Pancreas (tissue), 10 donors: ENCODE measurements at regions not wholly inside any gene's neighbourhood (a gene's known extent, or its start where the extent isn't known, plus 50 kb on each side); places are given as distances from the start of the nearest gene placed in this dataset.
"Not testable (repeated sequence)": the region's sequence is repeated elsewhere in the genome, so short reads cannot be mapped to it uniquely, and the experiment has no call there.

Source experiments
- ATAC-seq, 4 donors: fragments of 200-7000 bp; cut with Tn5 transposase; one replicate each; pipeline versions ENCODE4 v1.8.0 to v1.9.1; 2020; ENCODE audit warnings: mild to moderate bottlenecking in 4 of 4, moderate library complexity in 4 of 4
- DNase-seq, 6 donors: peaks; one replicate each; pipeline ENCODE4 v3.0.0-alpha.2; 2020
- FAIRE-seq: peaks from 2 replicates; lab custom pipeline; 2012; peaks lifted over from hg19 to GRCh38; lab: Jason Lieb, UNC
- H3K27ac ChIP-seq, 4 donors: fragments of 200-600 bp; sonication (generic); 1 replicate in 3 of 4; 2 replicates in 1 of 4; pipeline versions ENCODE4 v1.5.0 to v1.8.0; 2020
- H3K27me3 ChIP-seq, 4 donors: fragments of 200-600 bp; one replicate each; pipeline ENCODE4 v1.8.0; 2021
- H3K36me3 ChIP-seq, 3 donors: fragments of 200-600 bp; sonication (generic) in 1 of 3; one replicate each; pipeline versions ENCODE4 v1.5.0 to v1.8.0; 2020 to 2021
- H3K4me1 ChIP-seq, 3 donors: fragments of 200-600 bp; one replicate each; pipeline ENCODE4 v1.8.0; 2021
- H3K4me3 ChIP-seq, 4 donors: fragments of 200-600 bp; sonication (generic) in 2 of 4; one replicate each; pipeline versions ENCODE4 v1.5.0 to v1.8.0; 2020 to 2021
- H3K9me3 ChIP-seq, 4 donors: fragments of 200-600 bp; one replicate each; pipeline ENCODE4 v1.8.0; 2021
- WGBS, 2 donors: extraction: QIAGEN DNeasy Blood & Tissue Kit; methylation state at CpG; one replicate each; pipeline ENCODE4 v1.1.7; 2013; 5-methylcytosine and 5-hydroxymethylcytosine counted together
- intact Hi-C, 3 donors: fragments of 100-400 bp; cut with DNase I; formaldehyde crosslinking; loops; one replicate each; pipeline versions ENCODE4 v1.11.1 to v1.14.2; 2022
- TF ChIP-seq, protein P1 (sequence below), 4 donors: fragments of 200-600 bp; sonication (generic) in 3 of 4; IDR thresholded peaks; one replicate each; pipeline versions ENCODE4 v1.5.0 to v1.8.0; 2021; ENCODE audit warnings: antibody characterized with exemption in 4 of 4
- donor health status: healthy with polysubstance abuse.
- donor health status: DM: no; HTN: no; CAD: no; lungs with moderate emphysema.
- donor health status: DM: no; HTN: no; CAD: no.
- donor health status: control.
- donor health status: control.
- donor health status: Bipolar disorder and iron deficiency.
- donor health status: DM: yes; HTN: yes; CAD: no.
- donor health status: DM: no; HTN: no; CAD: no.
- donor health status: DM: no; HTN: no; CAD: no.
- donor health status: DM: yes; HTN: yes; CAD: no.

DNA sequence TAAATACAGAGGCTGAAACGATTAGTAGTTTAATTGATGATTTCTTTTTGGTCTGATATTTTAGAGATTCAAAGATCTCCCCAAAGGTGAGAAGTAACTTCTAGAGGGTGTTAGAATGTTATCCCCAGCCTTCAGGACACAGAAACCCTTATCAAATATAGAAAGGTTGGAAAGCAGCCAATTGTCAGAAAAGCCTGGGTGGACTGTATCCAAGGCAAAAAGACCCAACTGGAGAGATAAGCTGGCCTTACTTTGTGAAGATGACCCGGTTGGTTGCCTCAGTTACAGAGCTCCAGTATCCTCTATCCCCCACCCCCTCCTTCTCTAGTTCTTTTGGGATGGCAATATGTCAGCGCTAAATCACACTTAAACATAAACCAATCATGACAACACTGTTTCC, 75.7 kb downstream of the GCNT4 start:
- intact Hi-C loops: no loop called here
- no peak for ATAC-seq

DNA sequence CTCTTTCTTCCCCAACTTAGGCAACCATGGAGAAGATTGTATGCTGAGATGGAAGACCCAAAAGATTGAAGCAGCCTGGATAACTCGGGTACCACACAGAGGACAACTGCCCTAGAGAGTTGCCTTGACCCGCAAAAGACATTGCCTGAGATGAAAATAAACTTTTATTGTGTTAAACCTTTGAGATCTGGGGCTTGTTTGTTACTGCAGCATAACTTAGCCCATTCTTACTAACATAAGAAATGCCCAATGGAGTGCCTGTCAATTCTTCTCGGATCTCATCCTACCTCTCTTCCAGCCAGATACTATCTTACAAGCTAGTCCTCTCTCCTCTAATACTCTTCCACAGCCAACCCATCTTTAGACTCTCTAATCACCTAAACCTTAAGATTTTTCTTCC, 76.8 kb downstream of the GCNT4 start:
- TF ChIP-seq, protein P1, sequence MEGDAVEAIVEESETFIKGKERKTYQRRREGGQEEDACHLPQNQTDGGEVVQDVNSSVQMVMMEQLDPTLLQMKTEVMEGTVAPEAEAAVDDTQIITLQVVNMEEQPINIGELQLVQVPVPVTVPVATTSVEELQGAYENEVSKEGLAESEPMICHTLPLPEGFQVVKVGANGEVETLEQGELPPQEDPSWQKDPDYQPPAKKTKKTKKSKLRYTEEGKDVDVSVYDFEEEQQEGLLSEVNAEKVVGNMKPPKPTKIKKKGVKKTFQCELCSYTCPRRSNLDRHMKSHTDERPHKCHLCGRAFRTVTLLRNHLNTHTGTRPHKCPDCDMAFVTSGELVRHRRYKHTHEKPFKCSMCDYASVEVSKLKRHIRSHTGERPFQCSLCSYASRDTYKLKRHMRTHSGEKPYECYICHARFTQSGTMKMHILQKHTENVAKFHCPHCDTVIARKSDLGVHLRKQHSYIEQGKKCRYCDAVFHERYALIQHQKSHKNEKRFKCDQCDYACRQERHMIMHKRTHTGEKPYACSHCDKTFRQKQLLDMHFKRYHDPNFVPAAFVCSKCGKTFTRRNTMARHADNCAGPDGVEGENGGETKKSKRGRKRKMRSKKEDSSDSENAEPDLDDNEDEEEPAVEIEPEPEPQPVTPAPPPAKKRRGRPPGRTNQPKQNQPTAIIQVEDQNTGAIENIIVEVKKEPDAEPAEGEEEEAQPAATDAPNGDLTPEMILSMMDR (IDR thresholded peaks at IDR 0.05): no peak
- H3K27me3 ChIP-seq: no peaks in the 10 kb centered on the region
- FAIRE-seq: no peak
- no peak for ATAC-seq
- H3K27ac ChIP-seq: no peak overlapping the region
- WGBS, 2 donors: 93 to 99% methylated on average over 3 of the region's 3 CpGs
- peaks cover 4 to 9% (median 4%) of the 10 kb centered on the region in 3 donors for H3K4me1 ChIP-seq
- DNase-seq: no peak
- H3K4me3 ChIP-seq: no peak overlapping the region
- no peaks in the 10 kb centered on the region for H3K36me3 ChIP-seq
- no peaks in the 10 kb centered on the region for H3K9me3 ChIP-seq
- intact Hi-C loops: no loop called here

More for the DNA sequence above, 75.7 kb downstream of the GCNT4 start:
- Histone ChIP-seq H3K4me3 (no peak overlapping the region), H3K9me3 (no peaks in the 10 kb centered on the region), H3K27ac (no peak overlapping the region), H3K36me3 (no peaks in the 10 kb centered on the region), H3K27me3 (no peaks in the 10 kb centered on the region), H3K4me1 (no peaks in the 10 kb centered on the region)
- DNase-seq (no peak), FAIRE-seq (no peak)
- 44 to 46% methylated on average over 3 of the region's 3 CpGs for WGBS, 2 donors
- TF ChIP-seq, protein P1 (IDR thresholded peaks at IDR 0.05): no peak

DNA sequence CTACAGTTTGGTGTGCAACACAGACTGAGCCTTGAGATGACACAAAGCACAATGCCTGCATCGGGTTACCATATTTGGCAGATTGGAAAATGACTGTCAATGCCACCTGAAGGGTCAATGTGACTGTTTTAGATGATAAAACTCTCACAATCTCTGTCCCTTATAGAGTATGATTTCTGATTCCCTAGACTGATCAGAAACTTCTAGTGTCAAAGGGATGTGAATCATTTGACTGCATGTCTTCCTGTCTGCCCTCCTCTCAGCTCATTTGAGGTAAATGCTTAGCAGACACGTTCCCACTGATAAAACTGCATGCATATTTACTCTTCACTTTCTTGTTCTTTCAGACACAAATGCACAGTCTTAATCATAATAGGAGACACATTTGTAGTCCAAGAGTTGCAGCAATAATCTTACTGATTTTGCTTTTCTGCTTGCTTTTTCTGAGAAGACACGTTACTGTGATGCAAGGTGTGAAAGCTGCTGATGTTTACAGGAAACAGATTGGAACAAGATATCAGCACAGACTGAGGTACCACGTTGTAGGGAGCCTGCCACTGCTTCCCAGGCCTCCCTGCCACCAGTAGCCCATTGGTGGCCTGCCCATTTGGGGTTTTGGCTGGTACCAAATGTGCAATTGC, 77.8 kb downstream of the GCNT4 start:
- FAIRE-seq (no peak), ATAC-seq (peak in 1 of 4 donors; percentile 45), DNase-seq (no peak)
- Histone ChIP-seq H3K36me3 (no peaks in the 10 kb centered on the region), H3K4me3 (no peak overlapping the region), H3K27ac (no peak overlapping the region), H3K4me1 (peaks cover 14% of the 10 kb centered on the region in 3 donors), H3K27me3 (no peaks in the 10 kb centered on the region), H3K9me3 (no peaks in the 10 kb centered on the region)
- TF ChIP-seq, protein P1 (IDR thresholded peaks at IDR 0.05): no peak
- intact Hi-C loops: no loop called here
- 35 to 37% methylated on average over 4 of the region's 4 CpGs for WGBS, 2 donors

- no peak overlapping the region for H3K4me3 ChIP-seq
- 82 to 90% methylated on average over 2 of the region's 2 CpGs for WGBS, 2 donors
- no peak for ATAC-seq
- peaks cover 14 to 15% (median 14%) of the 10 kb centered on the region in 3 donors for H3K4me1 ChIP-seq
- no peaks in the 10 kb centered on the region for H3K9me3 ChIP-seq
- no peak for FAIRE-seq
- intact Hi-C loops: no loop called here
- no peaks in the 10 kb centered on the region for H3K36me3 ChIP-seq
- DNase-seq: no peak
- no peak overlapping the region for H3K27ac ChIP-seq
- TF ChIP-seq, protein P1 (IDR thresholded peaks at IDR 0.05): no peak
- no peaks in the 10 kb centered on the region for H3K27me3 ChIP-seq
Observed at GRCh38 chr5:74973694-74974093, 78.7 kb downstream of the GCNT4 start.

DNA sequence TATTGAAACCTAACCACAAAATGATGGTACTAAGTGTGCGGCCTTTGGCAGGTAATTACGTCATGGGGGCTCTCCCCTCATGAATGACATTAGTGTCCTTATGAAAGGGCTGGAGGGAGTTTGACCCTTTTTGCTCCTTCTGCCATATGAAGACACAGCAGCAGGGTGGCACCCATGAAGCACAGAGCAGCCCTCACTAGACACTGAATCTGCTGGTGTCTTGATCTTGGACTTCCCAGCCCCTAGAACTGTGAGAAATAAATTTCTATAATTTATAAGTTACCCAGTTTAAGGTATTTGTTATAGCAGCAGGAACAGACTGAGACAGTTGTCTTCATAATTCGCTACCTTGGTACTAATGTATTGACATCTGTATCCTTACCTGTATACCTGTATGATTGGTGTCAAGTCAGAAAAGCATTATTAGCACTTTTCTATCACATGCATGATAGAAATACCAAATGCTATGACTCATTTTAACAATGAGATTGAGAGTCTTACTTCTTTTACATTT, 80.4 kb downstream of the GCNT4 start:
- Histone ChIP-seq H3K36me3 (no peaks in the 10 kb centered on the region), H3K9me3 (no peaks in the 10 kb centered on the region), H3K27ac (no peak overlapping the region), H3K4me3 (no peak overlapping the region), H3K4me1 (peaks cover 14 to 15% (median 14%) of the 10 kb centered on the region in 3 donors), H3K27me3 (no peaks in the 10 kb centered on the region)
- TF ChIP-seq, protein P1 (IDR thresholded peaks at IDR 0.05): no peak
- WGBS, 2 donors: 96 to 99% methylated on average over 3 of the region's 3 CpGs
- FAIRE-seq (no peak), ATAC-seq (no peak), DNase-seq (no peak)
- intact Hi-C loops: no loop called here

DNA sequence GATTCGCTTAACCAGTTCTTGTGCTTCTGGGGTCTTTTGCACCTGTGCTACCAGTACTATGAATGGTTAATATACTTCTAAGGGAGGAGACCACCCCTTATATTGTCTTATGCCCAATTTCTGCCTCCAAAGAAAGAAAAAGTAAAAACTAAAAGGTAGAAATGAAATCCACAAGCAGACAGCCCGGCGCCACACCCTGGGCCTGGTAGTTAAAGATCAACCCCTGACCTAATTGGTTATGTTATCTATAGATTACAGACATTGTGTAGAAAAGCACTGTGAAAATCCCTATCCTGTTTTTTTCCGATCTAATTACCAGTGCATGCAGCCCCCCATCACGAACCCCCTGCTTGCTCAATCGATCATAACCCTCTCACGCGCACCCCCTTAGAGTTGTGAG, 81.5 kb downstream of the GCNT4 start:
- H3K4me3 ChIP-seq, intact Hi-C loops, H3K27me3 ChIP-seq, H3K36me3 ChIP-seq, DNase-seq, H3K9me3 ChIP-seq, FAIRE-seq: not testable (repeated sequence)
- Histone ChIP-seq H3K4me1 (peaks cover 14 to 15% (median 14%) of the 10 kb centered on the region in 3 donors), H3K27ac (peak overlapping the region in 2 of 4 donors; percentile 34 to 58)
- ATAC-seq: peak in 1 of 4 donors; percentile 54
- 40 to 64% methylated on average over 8 of the region's 8 CpGs for WGBS, 2 donors
